ENCODE measurements at regions not wholly inside any gene's neighbourhood (a gene's known extent, or its start where the extent isn't known, plus 50 kb on each side); places are given as distances from the start of the nearest gene placed in this dataset.

- DNase-seq, result no peak
These were observed 1473.8 kb upstream of the DDX18 start for GRCh38 chr2:116340690-116341089.

GRCh38 chr2:116366212-116366611 is 1448.3 kb upstream of the DDX18 start:
- no peak for DNase-seq

DNA sequence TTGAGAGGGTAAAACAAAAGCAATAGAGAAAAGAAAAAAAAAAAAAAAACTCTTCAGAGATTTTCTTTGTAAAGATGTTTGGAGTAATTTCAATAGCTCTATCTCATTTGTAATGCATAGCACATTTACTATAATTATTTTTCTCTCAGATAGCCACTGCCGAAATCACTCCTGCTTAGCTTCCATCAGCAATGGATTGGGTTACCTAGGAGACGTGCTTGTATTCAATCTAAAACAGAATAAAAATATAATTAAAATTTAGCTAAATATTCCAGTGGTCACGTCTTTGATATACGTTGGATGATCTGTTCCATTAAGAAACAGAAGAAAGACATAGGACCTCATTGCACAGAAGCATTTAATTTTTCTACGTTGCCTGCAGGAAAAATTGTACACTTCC is 1435.7 kb upstream of the DDX18 start:
- no peak for DNase-seq

DNA sequence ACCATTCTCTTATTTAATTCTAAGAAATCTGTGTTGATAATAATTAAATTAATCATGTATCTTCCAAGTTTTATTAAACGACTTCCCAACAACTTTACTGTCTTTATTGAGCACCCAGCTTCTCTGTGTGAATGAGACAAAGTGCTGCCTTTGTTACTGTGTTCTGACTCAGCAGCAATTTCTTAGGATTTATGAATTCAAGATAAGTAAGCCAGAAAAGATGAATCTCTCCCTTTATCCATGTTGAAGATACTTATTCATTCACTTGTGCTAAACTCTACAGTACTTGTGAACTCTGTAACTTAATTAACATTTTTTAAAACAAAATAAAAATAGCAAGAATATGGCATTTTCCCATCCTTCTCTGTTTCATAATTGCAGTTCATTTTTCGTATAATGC is 1403.3 kb upstream of the DDX18 start:
- DNase-seq, result no peak

DNA sequence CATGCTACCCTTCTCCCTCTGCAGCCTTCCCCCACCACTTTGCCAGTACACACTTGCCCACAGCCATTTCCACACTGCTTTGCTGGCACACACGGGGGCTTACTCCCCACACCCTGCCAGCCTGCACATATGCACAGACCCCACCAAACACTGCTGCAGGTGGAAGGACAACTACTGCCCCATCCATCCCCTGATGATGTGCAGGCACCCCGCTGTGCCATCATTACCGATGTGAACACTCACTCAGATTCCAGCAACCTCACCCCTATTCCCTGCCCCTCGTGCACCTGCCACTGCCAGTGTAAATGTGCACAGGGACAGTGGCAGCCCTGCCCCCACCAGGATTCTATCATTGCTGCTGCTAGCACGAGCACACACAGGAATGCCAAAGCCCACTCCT is 1400.8 kb upstream of the DDX18 start:
- no peak for DNase-seq

DNA sequence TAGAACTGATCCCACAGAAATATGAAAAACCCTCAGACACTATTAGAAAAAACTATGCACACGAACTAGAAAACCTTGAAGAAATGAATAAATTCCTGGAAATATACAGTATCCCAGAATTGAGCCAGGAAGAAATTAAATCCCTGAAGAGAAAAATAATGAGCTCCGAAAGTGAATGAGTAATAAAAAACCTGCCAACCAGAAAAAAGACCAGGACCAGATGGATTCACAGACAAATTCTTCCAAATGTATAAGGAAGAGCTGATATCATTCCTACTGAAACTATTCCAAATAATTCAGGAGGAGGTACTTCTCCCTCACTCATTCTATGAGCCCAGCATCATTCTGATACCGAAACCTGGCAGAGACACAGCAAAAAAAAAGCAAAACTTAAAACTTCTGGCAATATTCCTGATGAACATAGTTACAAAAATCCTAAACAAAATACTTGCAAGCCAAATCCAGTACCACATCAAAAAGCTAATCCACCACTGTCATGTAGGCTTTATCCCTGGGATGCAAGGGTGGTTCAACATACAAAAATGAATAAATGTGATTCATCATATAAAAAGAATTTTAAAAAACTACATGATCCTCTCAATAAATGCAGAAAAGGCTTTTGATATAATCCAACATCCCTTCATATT is 1397.6 kb upstream of the DDX18 start:
- DNase-seq, result no peak

DNA sequence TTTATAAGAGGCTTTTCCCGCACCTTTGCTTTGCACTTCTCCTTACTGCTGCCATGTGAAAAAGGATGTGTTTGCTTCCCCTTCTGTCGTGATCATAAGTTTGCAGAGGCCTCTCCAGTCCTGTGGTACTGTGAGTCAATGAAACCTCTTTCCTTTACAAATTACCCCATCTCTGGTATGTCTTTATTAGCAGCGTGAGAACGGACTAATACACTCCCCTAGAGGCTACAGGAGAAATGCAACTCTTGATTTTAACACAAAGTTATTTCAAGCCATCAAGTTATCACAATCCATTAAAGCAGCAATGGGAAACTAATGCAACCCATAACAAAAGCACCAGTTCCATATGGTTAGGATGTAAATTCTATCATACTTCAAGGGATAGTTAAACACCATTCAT is 1378.8 kb upstream of the DDX18 start:
- no peak for DNase-seq

DNA sequence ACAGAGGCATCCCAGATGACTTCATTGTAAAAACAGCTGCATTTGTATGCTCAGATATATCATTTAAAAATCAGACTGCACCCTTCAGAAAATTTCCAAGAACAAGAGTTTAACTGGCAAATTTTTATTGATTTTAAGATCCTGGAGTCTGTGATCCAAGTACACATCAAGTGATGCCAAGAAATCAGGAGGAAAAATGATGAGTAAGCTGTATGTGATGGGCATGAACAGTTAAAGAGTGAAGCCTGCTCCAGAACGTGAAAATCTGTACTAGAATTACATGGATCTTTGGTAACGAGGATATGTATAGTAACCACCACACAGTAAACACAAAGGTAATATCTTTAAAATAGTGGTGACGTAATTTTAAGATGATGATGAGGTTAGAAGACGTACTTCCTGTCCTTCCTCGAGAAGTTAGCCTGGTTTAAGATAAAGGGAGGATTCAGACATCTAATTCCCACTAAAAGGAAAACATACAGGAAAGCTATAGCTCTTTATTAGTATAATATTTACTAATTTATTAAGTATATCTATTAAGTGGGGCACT is 1374.3 kb upstream of the DDX18 start:
- DNase-seq, result no peak

GRCh38 chr2:116442418-116442817 is 1372.1 kb upstream of the DDX18 start:
- no peak for DNase-seq

GRCh38 chr2:116444256-116444872 is 1370.1 kb upstream of the DDX18 start:
- no peak for DNase-seq

- DNase-seq, result no peak
These were observed 1363.5 kb upstream of the DDX18 start for GRCh38 chr2:116450990-116451389.

DNA sequence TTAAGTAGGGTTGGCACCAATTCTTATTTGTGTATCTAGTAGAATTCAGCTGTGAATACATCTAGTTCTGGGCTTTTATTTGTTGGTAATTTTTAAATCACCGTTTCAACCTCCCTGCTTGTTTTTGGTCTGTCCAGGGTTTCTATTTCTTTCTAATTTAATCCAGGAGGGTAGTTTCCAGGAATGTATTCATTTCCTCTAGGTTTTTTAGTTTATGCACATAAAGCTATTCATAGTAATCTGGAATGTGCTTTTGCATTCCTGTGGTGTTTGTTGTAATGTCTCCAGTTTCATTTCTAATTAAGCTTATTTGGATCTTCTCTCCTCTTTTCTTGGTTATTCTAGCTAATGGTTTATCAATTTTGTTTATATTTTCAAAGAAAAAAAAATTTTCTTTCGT is 1361.8 kb upstream of the DDX18 start:
- no peak for DNase-seq

DNA sequence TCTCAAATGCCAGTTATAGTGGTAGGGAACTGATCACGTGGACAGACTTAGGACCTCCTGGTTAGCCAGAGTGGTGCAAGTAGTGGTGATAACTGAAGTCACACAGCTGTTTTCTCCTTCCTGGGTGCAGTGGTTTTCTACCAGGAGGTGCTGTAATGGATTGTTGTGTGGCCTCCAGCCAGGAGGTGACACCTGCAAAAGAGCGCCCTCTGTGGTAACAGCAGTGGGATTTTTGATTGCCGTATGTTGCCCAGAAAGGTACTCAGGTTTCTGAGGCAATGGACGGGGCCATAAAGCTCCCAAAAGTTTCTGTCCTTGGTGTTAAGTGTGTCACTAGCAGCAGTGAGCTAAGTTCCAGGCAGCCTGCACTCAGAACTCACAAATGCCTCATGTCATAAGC is 1358.1 kb upstream of the DDX18 start:
- DNase-seq, result no peak

DNA sequence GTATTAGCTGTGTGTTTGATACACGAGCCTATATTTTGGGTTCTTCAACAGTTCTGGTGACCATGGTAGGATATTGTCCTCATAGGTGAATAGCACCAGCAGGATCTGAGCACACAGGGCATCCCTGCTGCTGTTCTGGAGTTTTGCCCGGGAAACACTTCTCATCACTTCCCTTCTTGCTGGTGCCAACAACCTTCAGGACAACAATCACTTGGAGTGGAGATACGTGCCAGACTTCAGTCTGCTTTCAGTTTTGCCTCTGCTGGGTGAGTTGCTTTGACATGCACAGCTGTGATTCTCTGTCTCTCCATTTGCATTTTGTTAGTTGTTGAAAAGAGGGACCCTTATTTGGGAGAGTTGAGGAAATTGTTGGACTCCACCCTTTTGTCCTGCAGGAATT is 1347.2 kb upstream of the DDX18 start:
- DNase-seq, result peak; percentile 2

GRCh38 chr2:116477229-116477628 is 1337.3 kb upstream of the DDX18 start:
- no peak for DNase-seq

DNA sequence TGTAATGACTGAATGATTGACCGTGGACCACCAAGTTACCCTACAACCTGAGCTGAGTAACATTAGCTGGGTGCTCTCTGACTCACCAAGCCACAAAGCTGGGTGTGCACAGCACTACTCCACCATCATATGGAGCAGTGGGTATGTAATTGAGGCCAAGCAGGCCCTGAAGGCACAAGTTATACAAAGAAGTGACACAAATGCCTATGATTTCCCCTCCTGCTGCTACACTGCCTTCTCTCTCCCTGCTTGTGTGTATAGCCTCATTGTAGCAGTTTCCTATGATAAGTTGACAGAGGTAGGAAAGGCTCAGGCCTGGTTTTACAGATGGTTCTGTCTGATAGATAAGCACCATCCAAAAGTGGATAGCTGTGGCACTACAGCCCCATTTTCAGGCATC is 1327.2 kb upstream of the DDX18 start:
- DNase-seq, result no peak

GRCh38 chr2:116489292-116489691 is 1325.2 kb upstream of the DDX18 start:
- no peak for DNase-seq

DNA sequence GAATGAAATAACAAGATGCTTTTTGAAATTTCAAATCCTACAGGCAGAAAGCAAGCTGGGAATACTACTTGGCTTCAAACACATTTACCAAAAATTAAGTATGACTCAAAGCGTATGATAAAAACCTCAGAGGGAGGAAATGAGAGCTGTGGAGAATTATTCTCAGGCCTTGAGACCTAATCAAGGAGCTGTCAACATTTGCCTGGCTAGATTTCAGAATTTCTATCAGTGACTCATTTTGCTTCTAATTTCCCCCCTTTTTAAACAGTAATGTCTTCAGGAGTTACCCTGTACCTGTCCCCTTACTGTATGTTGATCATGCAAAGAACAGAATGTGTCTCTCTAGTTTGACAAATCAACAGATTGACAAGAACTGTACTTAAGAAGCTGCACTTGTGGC is 1324.5 kb upstream of the DDX18 start:
- no peak for DNase-seq

GRCh38 chr2:116490511-116491145 is 1323.9 kb upstream of the DDX18 start:
- no peak for DNase-seq

DNA sequence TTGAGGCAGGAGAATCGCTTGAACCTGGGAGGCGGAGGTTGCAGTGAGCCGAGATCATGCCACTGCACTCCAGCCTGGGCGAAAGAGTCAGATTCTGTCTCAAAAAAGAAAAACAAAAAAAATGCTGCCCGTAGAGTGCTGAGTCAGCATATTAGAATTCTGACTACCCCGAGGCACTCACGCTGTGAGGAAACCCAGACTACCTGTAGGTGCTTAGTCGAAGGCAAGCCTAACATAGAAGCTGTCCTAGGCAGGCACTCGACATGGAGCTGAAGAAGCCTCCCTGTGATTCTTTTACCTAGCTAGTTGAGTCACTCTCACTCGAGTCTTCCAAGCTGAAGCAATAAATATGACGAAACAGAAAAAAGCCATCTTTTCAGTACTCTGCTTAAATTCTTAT is 1323.2 kb upstream of the DDX18 start:
- no peak for DNase-seq

GRCh38 chr2:116499389-116499788 is 1315.1 kb upstream of the DDX18 start:
- no peak for DNase-seq

GRCh38 chr2:116510117-116510671 is 1304.3 kb upstream of the DDX18 start:
- DNase-seq, result no peak

GRCh38 chr2:116511426-116511825 is 1303.1 kb upstream of the DDX18 start:
- DNase-seq, result no peak

GRCh38 chr2:116513991-116514390 is 1300.5 kb upstream of the DDX18 start:
- DNase-seq, result no peak
